Spinal cord (tissue), 9 donors: ENCODE measurements at regions not wholly inside any gene's neighbourhood (a gene's known extent, or its start where the extent isn't known, plus 50 kb on each side); places are given as distances from the start of the nearest gene placed in this dataset.
"Not testable (repeated sequence)": the region's sequence is repeated elsewhere in the genome, so short reads cannot be mapped to it uniquely, and the experiment has no call there.

Experiments
- DNase-seq, 6 donors: peaks; one replicate each; pipeline versions ENCODE4 v3.0.0 to v3.0.0-alpha.2; 2013 to 2015; ENCODE audit warnings: low spot score in 6 of 6, low read depth in 4 of 6
- H3K27ac ChIP-seq: one replicate; pipeline ENCODE4 v1.5.1; 2013; ENCODE audit warnings: low read depth, low read length, control low read depth
- H3K27me3 ChIP-seq: one replicate; pipeline ENCODE4 v1.6.1; 2013; ENCODE audit warnings: low read length; ENCODE audit not compliant: control insufficient read depth, insufficient read depth
- H3K36me3 ChIP-seq: one replicate; pipeline ENCODE4 v1.6.1; 2013; ENCODE audit warnings: low read length; ENCODE audit not compliant: control insufficient read depth, insufficient read depth
- H3K4me1 ChIP-seq: one replicate; pipeline ENCODE4 v1.6.1; 2013; ENCODE audit warnings: low read length; ENCODE audit not compliant: control insufficient read depth, insufficient read depth
- H3K4me3 ChIP-seq: one replicate; pipeline ENCODE4 v1.5.1; 2013; ENCODE audit warnings: low read depth, low read length, control low read depth
- H3K9me3 ChIP-seq: one replicate; pipeline ENCODE4 v1.6.1; 2013; ENCODE audit warnings: low read length; ENCODE audit not compliant: control insufficient read depth, insufficient read depth
- WGBS: methylation state at CpG from one replicate; pipeline ENCODE4 v1.1.5; 2013; ENCODE audit warnings: missing lambda C conversion rate; ENCODE audit not compliant: insufficient coverage; 5-methylcytosine and 5-hydroxymethylcytosine counted together
- donor health status: healthy.

- no peak for DNase-seq
- H3K4me1 ChIP-seq, result no peaks in the 10 kb centered on the region
- no peak overlapping the region for H3K27ac ChIP-seq
- no peak overlapping the region for H3K4me3 ChIP-seq
- no peaks in the 10 kb centered on the region for H3K36me3 ChIP-seq
- H3K9me3 ChIP-seq, result no peaks in the 10 kb centered on the region
- no peaks in the 10 kb centered on the region for H3K27me3 ChIP-seq
- WGBS, result 70% methylated on average over 1 of the region's 1 CpG
Measured at GRCh38 chr1:199945591-199945990, 81.9 kb upstream of the NR5A2 start.

DNA sequence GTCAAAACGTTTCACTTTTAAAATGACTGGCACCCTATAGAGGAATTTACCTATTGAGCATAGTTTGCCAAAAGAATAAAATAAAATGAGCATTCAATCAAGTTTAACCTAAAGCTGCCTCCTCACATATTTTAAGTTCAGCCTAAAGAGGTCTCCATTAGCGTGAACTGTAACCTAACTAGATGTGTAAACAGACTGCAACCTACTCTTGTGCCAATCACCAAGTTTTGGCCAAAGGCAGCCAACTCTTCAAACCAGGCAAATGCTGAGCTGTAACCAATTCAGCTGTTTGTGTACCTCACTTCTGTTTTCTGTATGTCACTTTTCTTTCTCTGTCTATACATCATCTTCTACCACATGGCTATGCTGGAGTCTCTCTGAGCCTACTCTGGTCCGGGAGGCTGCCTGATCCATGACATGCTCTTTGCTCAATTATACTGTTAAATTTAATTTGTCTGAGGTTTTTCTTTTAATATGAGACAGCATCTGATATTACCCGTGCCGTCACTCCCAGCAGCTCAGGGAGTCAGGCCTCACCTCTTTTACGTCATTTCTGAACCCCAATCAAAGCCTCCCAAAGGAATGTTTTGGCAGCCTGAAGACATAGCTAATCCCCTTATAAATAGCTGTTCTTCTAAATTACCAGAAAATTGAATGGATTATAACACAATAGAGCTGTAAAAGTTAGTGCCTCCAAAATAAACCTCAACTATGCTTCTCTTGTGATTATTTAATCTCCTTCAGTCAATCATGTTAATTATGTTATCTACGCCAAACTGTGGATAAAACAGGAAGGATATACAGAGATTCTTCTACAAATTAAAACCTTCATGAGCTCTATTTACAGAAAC lies 81.0 kb upstream of the NR5A2 start:
- H3K36me3 ChIP-seq, result no peaks in the 10 kb centered on the region
- H3K9me3 ChIP-seq, result no peaks in the 10 kb centered on the region
- no peaks in the 10 kb centered on the region for H3K27me3 ChIP-seq
- peak in 1 of 6 donors; percentile 3 for DNase-seq
- 80% methylated on average over 3 of the region's 7 CpGs for WGBS
- no peak overlapping the region for H3K4me3 ChIP-seq
- no peaks in the 10 kb centered on the region for H3K4me1 ChIP-seq
- no peak overlapping the region for H3K27ac ChIP-seq

DNA sequence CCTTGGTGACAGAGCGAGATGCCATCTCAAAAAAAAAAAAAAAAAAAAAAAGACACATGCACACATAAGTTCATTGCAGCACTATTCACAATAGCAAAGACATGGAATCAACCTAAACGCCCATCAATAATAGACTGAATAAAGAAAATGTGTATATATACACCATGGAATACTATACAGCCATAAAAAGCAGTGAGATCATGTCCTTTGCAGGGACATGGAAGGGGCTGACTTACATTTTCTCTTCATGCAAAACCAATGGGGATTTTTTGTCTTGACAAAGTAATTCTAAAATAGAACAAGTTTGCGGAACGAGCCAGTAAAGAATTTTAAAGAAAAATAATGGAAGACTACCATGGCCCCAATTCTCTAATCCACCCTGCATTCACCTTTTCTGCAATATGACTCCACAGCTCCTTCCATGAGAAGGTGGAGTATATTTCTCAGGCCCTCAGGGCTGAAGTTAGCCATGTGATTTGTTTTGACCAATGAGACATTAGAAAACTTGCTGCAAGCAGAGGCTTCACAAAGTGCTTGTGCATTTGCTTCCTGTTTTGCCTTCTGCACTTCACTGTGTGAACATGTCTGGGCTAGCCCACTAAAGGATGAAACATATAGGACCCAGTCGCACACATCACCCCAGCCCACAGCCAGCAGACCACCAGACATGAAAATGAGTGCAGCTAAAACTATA lies 78.8 kb upstream of the NR5A2 start:
- H3K27ac ChIP-seq, result no peak overlapping the region
- no peak overlapping the region for H3K4me3 ChIP-seq
- H3K4me1 ChIP-seq, result no peaks in the 10 kb centered on the region
- WGBS, result no CpG with 5 or more reads among the region's 5 CpGs
- H3K9me3 ChIP-seq, result no peaks in the 10 kb centered on the region
- no peaks in the 10 kb centered on the region for H3K27me3 ChIP-seq
- H3K36me3 ChIP-seq, result no peaks in the 10 kb centered on the region
- DNase-seq, result no peak

- H3K9me3 ChIP-seq, H3K4me1 ChIP-seq, H3K27ac ChIP-seq, DNase-seq, H3K36me3 ChIP-seq, H3K27me3 ChIP-seq, H3K4me3 ChIP-seq: not testable (repeated sequence)
- 81% methylated on average over 6 of the region's 6 CpGs for WGBS
Measured at GRCh38 chr1:199951005-199951404, 76.5 kb upstream of the NR5A2 start.

GRCh38 chr1:199953651-199954050 lies 73.9 kb upstream of the NR5A2 start:
- Histone ChIP-seq H3K27ac (no peak overlapping the region), H3K4me3 (no peak overlapping the region), H3K27me3 (no peaks in the 10 kb centered on the region), H3K9me3 (no peaks in the 10 kb centered on the region), H3K36me3 (no peaks in the 10 kb centered on the region), H3K4me1 (no peaks in the 10 kb centered on the region)
- 20% methylated on average over 1 of the region's 4 CpGs for WGBS
- DNase-seq, result peak in 2 of 6 donors; percentile 15 to 63

DNA sequence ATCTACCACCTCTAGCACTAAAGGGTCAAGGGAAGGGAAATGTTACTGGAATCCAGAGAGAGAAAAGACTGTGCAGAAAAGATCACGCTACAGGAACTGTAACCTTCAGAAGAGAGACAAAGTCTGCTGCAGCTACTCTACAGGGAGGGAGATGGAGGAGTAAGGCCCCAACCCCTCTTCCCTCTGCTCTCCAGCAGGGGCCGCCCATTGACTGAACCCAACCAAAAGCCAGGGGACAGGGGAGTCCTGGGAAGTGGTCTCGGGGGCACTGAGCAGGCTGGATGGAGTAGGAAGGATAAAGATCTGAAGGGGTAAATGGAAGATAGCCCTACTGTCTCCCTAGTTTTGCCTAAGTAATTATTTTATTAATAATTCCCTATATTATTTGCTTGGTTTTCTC lies 72.8 kb upstream of the NR5A2 start:
- H3K4me3 ChIP-seq, result no peak overlapping the region
- no peaks in the 10 kb centered on the region for H3K27me3 ChIP-seq
- WGBS, result no CpG with 5 or more reads among the region's 3 CpGs
- H3K27ac ChIP-seq, result no peak overlapping the region
- H3K4me1 ChIP-seq, result no peaks in the 10 kb centered on the region
- H3K36me3 ChIP-seq, result no peaks in the 10 kb centered on the region
- DNase-seq, result peak in 1 of 6 donors; percentile 8
- no peaks in the 10 kb centered on the region for H3K9me3 ChIP-seq

GRCh38 chr1:199955235-199955634 lies 72.3 kb upstream of the NR5A2 start:
- no peaks in the 10 kb centered on the region for H3K4me1 ChIP-seq
- no peak overlapping the region for H3K27ac ChIP-seq
- H3K36me3 ChIP-seq, result no peaks in the 10 kb centered on the region
- H3K4me3 ChIP-seq, result no peak overlapping the region
- 50% methylated on average over 1 of the region's 4 CpGs for WGBS
- H3K9me3 ChIP-seq, result no peaks in the 10 kb centered on the region
- H3K27me3 ChIP-seq, result no peaks in the 10 kb centered on the region
- DNase-seq, result no peak

GRCh38 chr1:199956005-199956404 lies 71.5 kb upstream of the NR5A2 start:
- no peak overlapping the region for H3K4me3 ChIP-seq
- no peaks in the 10 kb centered on the region for H3K9me3 ChIP-seq
- 78% methylated on average over 3 of the region's 4 CpGs for WGBS
- no peak overlapping the region for H3K27ac ChIP-seq
- no peak for DNase-seq
- H3K27me3 ChIP-seq, result no peaks in the 10 kb centered on the region
- H3K36me3 ChIP-seq, result no peaks in the 10 kb centered on the region
- no peaks in the 10 kb centered on the region for H3K4me1 ChIP-seq

DNA sequence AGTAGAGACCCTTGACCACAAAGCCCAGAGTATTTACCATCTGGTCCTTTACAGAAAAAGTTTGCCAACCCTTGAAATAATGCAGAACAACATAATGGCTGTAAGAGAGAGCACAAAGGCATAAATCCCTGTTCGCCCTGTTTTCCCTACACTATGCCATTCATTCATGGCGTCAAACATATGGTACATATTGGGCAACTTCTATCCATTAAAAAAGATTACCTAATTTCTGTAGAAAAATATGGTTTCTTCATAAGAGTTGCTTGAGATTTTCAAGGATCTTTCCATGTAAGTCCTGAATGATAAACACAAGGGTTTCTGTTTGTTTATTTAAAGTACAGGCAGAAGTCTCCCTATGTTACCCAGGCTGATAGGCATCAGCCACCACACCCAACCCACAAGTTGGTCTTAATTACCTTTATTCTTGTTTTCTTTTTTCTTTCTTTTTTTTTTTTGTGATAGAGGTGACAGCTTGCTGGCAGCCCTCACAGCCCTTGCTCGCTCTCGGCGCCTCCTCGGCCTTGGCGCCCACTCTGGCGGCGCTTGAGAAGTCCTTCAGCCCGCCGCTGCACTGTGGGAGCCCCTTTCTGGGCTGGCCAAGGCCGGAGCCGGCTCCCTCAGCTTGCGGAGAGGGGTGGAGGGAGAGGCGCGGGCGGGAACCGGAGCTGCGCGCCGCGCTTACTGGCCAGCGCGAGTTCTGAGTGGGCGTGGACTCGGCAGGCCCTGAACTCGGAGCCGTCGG lies 68.3 kb upstream of the NR5A2 start:
- no peak overlapping the region for H3K4me3 ChIP-seq
- WGBS, result 98% methylated on average over 27 of the region's 29 CpGs

More for the DNA sequence above, 68.3 kb upstream of the NR5A2 start:
- no peak for DNase-seq
- Histone ChIP-seq H3K27ac (no peak overlapping the region), H3K9me3 (no peaks in the 10 kb centered on the region), H3K4me1 (no peaks in the 10 kb centered on the region), H3K36me3 (no peaks in the 10 kb centered on the region), H3K27me3 (no peaks in the 10 kb centered on the region)
